HG02571 (cell line): ENCODE measurements at regions not wholly inside any gene's neighbourhood (a gene's known extent, or its start where the extent isn't known, plus 50 kb on each side); places are given as distances from the start of the nearest gene placed in this dataset.
A peak's percentile ranks its signal among the peaks of the same experiment; 100 is the strongest.

Experiments used
- ATAC-seq: cut with Tn5 transposase; IDR thresholded peaks from one replicate; pipeline ENCODE4 v1.9.1; 2021; ENCODE audit warnings: mild to moderate bottlenecking, moderate library complexity; ENCODE audit not compliant: unreplicated experiment

DNA sequence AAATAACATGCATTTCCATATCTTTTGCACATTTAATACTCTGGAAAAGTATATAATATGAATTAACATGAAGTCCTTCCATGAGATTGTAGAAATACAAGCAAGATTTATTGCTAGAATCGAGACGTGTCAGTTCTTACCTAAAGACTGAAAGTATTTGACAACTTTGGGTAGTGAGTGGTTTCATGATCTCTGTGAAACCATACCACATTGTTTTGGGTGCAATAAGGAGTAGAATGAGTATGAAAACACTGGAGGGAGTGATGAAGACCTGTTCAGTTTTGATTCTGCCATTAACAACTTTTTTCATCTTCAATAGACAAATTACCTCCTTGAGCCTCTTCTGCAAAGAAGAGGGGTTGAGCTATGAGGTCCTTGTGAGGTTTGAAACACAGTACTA, 133.7 kb downstream of the NUDT12 start:
- no peak for ATAC-seq

DNA sequence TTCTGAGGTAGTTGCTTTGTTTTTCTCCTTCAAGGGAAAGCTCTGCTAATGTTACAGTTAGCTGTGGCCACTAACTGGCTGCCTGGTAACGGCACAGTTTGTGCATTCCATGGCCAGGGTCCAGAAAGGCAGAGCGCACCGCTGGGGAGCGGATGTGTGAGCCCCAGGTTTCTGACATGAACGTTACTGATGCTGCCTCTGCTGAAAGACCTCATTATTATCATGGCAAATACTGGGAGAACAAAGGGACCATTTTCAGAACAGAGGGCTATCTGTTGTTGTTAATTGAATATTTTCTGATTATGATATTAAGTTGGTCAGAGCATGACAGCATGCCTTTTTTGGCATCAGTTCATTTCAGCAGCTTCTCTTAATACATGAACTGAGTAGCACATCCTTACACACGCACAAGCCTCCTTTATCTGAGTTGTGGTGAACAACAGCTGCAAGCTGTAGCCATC, 134.1 kb downstream of the NUDT12 start:
- no peak for ATAC-seq

DNA sequence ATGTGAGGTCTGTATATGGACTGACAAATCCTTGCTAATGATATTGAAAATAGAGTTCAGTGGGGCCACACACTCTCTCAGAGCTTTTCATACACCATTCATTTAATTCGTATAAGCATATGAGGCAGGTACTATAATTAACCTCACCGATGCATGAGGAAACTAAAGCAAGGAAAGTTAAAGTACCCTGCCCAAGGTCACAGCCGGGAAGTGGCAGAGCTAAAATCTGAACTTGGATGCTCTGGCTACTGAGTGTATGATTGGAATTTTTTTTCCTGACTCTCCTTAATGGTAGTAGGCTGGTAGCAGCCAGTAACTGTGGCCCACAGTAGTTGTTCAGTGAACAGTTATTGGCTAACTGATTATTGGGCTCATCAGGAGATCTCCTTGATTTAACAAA, 135.3 kb downstream of the NUDT12 start:
- no peak for ATAC-seq

DNA sequence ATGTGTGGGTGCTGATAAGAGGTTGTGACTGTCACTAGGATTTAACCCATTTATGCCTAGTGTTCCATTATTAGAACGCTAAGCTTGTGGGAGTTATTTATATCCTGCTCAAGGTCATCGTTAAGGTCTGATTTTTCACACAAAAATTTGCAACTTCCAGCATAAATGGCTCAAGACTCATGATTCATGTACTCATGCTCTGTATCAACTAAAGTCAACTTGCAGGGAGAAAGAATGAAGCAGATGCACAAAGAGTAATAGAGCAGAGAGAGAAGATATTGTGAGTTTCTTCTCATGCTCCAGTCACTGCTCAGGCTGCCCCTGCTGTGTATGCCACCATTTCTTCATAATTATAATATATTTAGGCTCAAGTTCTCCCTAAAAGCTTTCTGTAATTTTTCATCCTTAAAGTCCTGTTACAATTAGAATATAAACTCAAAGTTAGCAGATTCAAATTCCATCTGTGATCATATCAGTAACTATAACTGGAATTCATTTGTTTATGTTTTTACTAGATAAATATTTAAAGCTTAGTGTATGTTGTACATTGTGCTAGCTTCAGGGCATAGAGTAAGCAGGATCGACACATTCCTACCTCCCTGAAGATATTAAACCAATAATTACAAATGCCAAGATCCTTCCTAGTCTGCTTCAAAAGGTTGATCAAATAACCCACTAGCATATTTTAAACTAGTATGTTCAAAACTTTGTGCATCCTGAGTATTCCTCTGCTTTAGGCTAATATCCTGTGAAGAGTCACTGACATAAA, 136.7 kb downstream of the NUDT12 start:
- no peak for ATAC-seq

DNA sequence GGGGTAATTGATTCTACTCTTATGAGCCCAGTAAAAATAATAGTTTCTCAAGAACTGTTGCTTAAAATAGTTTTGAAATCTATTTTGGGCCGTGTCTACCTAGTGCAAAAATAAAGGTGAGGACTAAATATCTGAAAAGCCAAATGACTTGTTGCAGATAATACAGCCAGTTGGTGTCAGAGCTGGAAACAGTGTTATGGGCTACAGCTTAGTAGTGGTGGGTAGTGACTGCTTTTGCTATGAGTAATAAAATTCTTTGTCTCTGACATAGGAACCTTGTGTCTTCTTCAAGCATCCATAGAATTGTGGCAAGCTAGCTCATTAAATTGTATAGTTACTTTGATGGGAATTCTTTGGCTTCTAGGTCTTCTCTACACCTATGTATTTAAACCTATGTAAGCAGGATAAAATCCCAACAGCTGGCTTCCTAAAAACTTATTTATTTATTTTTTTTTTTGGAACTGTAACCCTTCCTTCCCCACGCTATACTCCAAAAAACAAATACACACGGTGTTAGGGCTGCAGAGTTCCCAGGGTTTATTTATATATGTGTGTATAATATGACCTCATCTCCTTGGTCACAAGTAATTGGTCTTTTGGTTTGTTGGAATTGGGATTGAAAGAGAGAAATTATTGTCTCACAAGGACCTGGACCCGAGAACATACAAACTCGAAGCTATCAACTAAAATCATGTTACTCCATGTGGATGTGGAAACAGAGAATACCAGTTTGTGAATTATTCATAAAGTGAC, 138.0 kb downstream of the NUDT12 start:
- no peak for ATAC-seq

DNA sequence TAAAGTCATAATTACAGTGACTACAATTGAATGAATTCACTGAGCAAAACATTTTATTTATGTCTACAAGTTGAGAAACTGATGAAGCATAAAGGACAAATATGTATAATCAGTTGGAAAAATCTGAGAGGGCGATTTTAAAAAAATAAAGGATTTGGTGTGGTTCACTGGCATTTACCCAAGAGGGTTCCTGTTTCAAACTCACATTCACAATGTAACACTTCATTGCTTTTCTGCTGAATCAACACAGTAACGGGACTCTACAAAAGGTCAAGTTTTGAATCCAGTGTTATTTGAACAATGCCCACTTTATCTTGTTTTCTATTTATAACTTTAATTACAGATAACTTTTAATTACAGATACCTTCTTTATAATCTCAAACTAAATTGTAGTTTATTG, 138.6 kb downstream of the NUDT12 start:
- ATAC-seq: no peak

DNA sequence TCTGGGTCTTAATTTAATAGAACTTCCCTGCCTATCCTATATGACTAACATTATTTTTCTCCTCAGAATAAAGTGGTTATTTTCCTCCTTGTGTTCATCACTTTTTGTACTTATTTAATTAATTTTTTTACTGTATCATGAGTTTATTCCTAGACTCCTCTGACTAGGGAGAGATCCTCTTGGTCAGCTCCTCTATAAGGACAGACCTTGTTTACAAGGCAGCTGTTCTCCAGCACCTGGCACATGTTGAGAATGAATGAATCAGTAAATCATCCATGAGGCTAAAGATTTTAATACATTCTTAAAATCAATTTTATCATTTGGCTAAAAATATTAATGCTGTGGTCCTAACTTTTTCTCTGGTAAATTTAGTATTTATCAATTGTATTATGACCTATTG, 139.8 kb downstream of the NUDT12 start:
- ATAC-seq: no peak

DNA sequence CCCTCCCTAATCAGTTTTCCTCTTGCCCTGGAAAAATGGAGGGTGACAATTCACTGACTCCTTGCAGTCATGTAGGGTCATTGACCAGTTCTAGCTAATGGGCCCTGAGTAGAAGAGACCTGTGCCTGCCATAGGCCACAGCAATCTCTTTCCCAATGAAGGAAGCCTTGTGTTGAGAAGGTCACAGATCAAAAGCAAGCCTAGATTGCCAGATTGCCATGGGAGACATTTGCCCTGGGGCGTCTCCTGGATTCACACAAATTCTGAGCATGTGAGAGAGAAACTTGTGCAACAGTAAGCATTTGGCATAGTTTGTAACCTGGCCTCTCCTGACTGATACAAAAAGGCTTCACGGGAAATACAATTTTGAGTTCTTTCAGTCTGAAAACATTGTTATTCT, 148.0 kb downstream of the NUDT12 start:
- ATAC-seq: no peak

DNA sequence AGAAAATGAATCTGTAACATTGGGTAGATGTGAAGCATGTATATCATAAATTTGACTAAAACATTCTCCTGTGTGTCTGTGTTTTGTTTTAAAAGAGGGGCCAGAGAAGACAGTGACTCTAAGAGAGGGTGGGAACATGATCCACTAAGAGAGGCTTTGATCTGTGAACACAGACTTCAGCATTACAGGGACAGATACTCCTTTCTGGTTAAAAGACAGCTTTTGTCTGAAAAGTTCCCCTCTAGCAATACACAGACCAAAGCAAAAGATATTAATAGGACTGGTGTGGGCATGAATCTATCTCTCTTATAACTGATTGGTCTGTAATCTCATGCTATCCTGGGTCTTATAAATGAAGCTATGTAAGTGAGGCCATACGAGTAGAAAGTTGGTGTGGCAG, 150.9 kb downstream of the NUDT12 start:
- ATAC-seq: no peak

DNA sequence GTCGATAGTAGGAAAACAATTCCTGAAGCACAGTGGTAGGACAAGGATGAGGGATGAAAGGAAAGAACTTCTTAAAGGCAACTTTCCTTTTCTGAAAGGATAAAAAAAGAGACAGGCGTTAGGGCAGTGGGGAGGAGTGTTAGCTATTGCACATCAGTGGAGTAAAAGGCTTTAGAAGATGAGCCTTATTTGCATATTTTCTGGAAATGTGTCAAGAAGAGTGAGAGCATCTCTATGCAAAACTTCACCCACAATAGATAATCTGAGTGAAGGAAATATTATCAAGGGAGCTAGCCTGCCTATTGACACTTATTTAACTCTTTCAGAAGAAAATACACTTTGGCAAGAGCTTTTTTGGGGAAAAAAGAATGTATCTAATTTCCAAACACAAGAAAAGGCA, 151.6 kb downstream of the MACIR start:
- peak; percentile 97 for ATAC-seq

DNA sequence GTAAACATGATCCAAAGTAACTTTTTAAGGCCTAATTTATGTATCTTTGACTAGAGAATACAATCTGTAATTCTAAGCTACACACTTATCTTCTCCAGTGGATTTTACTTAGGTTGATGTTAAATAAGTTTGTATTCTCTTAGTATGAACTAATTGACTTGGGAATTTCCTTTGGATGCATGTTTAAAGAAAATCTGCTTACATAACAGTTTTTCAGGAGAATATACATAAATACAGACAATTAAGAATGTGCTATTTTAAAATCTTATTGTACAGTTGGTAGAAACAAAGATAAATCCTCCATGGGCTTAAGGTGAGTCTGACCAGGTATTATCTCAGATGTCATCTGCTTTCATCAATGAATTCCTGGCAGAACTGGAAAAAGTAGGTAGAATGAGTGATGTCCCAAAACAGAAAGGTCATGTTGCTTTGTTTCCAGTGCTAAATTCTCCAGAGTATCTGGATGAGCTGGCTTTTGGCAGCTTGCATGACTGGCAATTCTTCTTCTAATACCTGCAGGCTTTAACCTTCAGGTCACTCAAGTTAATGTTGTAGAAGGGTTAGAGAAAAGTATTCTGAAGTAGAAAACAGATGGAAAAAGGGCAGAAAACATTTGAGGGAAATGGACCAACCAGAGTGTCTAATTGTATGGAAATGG, 150.6 kb downstream of the MACIR start:
- no peak for ATAC-seq

DNA sequence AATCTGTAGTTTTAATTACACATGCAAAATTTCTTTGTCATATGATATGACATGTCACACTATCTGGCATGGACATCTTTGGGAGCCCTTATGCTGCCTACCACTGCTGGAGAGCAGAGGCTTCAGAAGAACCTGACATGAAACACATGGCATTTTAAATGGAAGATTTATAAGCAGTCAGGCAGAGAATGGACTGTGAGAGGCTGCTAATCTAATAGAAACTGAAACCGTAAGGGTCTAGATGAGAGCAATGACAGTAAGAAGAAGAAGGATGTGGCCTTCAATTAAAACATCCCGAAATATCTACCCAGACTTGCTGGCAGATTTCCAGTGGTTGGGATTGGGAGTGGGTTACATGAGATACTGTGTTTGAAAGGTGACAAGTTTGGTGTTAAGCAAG, 149.8 kb downstream of the MACIR start:
- ATAC-seq: no peak

DNA sequence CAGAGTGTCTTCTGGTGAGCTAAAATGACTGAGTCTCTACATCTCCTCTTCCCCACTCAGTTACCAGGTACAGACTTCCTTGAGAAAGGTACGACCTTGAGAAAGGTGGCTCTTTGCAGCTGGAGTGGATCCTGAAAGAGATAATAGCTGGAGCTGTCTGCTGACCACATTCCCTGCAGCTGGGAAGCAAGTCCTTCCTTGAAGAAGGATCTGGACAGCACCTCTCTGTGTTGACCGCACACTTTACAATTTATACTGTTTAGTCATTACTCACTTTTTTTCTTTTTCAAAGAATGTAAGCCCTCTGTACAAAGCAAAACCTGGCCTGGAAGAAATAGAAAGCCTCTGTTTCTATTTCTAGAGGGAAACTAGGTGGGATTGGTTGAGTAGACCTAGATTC, 148.8 kb downstream of the MACIR start:
- ATAC-seq: no peak

DNA sequence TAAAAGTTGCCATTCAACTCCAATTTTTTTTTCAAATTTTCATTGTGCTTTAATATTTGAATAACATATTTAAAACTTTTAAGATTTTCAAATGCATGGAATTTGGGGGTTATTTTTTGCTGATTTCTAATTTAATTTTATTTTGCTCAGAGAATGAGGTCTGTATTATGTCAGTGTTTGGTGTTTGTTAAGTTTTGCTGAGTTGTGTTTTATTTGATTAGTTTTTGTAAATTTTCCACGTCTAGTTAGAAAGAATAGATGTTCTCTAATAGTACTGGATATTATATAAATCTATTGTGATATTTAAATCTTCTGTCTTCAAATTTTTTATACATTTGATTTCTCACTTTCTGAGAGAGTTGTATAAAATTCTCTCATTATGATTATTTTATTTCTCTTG, 145.9 kb downstream of the MACIR start:
- no peak for ATAC-seq

DNA sequence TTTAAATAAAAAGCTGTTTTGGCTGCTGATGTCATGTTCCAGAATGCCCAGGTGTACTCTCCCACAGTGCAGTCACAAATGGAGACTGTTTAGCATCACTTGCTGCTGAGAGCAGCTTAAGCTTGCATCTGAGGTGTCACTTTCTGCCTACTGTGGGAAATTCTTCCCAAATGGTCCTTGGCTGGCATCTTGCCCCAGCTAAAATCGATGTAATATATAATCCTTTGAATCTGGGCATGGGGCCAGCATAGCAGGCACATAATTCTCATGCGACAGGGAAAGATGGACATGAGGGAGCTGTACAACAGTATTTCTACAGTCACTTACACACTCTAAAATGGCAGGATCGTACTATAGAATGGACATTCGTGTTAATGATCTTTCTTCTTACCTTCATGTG, 144.3 kb downstream of the MACIR start:
- no peak for ATAC-seq

DNA sequence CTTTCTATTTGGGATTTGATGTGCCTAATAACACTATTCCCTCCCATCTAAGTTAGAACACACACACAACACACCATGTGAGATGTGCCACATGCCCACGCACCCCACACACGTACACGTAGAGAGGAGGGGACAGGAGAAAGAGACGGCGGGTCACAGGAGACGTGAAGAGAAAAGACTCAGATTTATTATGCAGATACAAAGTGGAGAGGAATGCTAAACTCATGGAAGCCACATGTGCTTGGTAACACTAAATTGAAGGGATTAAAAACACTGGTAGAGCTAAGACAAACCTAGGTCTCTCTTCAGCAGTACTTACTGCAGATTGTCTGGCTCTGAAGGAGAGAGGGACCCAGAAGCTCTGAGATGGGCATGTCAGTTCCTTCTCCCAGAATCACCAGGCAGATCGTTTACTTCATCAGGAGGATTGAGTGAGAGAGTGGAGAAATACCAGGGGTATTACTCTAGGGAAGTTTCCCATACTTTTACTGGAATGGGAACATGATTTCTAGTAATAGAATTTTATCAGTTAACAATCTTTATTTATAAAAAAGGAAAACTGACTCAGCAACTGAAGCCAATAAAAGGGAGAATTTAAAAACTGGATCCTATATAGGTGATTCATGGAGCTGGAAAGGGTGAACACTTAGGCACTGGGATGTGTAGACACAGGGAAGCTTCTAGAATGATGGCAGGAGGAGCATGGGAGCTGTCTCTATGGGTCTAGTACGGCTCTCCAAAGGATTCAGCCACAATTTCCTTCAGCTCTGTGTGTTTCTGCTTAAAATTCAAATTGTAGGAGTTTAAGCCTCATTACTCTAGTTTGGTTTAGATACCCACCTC, 139.4 kb downstream of the MACIR start:
- ATAC-seq: no peak

DNA sequence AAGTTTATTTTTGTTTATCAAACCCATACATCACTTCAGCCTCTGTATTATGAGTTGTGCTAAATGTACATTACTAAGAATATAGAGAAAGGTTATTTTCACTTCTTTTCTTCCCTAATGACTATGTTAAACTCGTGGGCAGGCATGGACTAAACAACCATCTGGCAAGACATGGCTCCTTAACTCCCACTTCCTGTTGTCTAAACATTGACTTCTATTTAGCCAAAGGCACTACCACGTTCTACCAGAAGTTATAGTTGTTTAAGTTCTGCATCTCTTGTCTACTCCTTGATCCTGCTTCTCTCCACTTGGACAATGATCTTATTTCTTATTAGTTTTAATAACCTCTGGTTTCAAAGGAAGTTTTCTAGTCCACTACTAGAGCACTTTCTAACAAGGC, 136.1 kb downstream of the MACIR start:
- ATAC-seq: no peak

DNA sequence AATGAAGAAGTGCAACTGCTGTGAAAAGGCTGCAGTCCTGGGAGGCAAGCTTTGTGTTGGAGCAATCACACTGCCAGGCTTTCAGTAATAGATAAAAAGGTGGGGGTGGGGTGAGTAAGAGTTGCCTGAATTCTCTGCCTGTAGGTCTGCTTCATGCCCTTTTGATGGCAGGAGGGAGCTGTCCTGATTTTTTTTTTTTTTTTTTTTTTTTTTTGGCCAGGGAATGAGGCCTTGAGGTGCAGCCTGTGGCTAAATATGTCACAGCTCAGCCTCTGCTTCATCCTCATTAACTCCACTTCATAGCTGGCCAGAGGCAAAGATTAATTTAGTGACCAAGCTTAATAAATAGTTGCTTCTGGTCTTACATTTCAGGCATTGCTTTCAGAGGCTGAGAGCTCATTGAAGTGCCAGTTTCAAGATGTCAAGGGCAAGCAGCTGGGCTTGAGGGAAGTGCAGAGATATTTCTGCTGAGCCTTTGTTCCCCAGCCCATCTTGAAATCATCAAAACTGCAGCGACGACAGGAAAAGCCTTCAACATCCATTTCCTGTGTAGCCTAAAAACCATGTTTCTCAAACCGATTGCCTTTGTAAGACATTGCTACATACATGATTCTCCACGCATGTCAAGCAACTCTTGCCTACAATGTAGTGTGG, 134.7 kb downstream of the MACIR start:
- ATAC-seq: no peak

DNA sequence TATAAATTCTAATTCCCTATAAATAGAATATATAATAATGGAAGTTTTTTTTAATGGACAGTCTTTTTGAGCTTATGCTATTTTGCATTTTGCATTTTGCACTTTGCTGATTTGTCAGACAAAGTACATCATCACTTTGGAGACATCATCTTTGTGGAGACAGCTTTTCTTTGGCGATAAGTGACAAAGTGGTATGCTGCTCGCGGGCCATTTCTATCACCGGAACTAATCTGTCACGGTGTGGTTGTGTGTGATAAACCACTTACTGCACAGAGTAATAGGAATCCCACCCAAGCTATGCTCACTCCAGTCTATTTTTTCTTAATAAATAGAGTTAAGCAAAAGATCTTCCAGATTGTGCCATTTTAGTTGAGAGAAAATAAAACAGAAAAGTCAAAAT, 133.1 kb downstream of the MACIR start:
- ATAC-seq: no peak

DNA sequence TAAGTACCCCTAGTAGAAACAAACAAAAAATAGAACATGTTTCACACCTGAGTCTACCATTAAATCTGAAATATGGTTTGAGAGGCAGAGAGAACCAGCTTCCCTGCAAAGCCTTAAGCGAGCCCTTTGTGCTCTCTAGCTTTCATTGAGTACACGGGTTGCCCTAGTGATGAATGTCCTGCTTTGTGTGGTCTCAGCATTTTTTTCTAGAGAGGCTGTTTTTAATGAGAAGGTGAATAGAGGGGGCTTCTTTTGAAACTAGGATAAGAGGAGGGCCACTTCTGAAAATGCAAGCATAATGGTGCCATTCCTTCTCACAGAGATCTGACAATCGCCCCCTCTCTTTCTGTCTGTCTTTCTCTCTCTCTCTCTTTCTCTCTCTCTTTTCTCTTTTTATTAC, 131.3 kb downstream of the MACIR start:
- ATAC-seq: no peak

DNA sequence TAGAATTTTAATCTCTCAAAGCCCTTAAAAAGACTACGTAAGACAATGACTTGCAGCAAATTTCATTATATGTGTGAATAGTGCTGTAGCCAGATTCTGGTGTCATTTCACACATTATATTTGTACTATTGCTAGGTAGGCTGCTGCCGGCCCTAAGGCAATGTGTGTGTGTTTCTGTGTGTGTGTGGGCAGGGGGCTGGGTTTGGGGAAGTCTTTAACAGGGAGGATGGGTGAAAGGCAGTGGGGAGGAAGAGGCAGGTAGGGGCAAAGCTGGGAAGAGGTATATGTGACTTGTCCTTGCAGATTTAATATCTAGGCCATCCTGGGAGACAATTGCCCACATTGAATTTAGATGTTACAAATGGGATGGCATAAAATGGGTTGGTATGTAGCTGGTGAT, 130.8 kb downstream of the MACIR start:
- no peak for ATAC-seq
